Keratinocyte (primary cell): ENCODE measurements at regions not wholly inside any gene's neighbourhood (a gene's known extent, or its start where the extent isn't known, plus 50 kb on each side); places are given as distances from the start of the nearest gene placed in this dataset.
A peak's percentile ranks its signal among the peaks of the same experiment; 100 is the strongest.

Source experiments
- DNase-seq: peaks from one replicate; pipeline ENCODE4 v3.0.0-alpha.2; 2011; ENCODE audit warnings: low read depth, missing footprints, low spot score
- FAIRE-seq: peaks from 2 replicates; lab custom pipeline; 2011; peaks lifted over from hg19 to GRCh38; lab: Jason Lieb, UNC
- H2AFZ ChIP-seq: 2 replicates; pipeline ENCODE4 v1.6.0; 2012; ENCODE audit warnings: low read length, control low read depth, inconsistent platforms; ENCODE audit not compliant: control insufficient read depth
- H3K27ac ChIP-seq: 2 replicates; pipeline ENCODE4 v1.5.1; 2011; ENCODE audit warnings: low read length; ENCODE audit not compliant: control insufficient read depth, insufficient read depth
- H3K27me3 ChIP-seq: 3 replicates; pipeline ENCODE4 v1.6.0; 2011; ENCODE audit warnings: low read length; ENCODE audit not compliant: control insufficient read depth, insufficient read depth; ENCODE audit errors: extremely low read depth
- H3K36me3 ChIP-seq, 2 experiments: 2 replicates in 1 of 2; 3 replicates in 1 of 2; pipeline ENCODE4 v1.5.1; 2011; ENCODE audit warnings: low read length in 2 of 2, mild to moderate bottlenecking in 1 of 2; ENCODE audit not compliant: control insufficient read depth in 2 of 2, insufficient read depth in 2 of 2; ENCODE audit errors: extremely low read depth in 1 of 2
- H3K4me1 ChIP-seq: 3 replicates; pipeline ENCODE4 v1.5.1; 2011; ENCODE audit warnings: low read length; ENCODE audit not compliant: control insufficient read depth, insufficient read depth; ENCODE audit errors: extremely low read depth
- H3K4me2 ChIP-seq: 3 replicates; pipeline ENCODE4 v1.6.0; 2011; ENCODE audit warnings: low read depth, low read length; ENCODE audit not compliant: control insufficient read depth, insufficient read depth; ENCODE audit errors: extremely low read depth
- H3K4me3 ChIP-seq, 3 experiments: fragments of 200-600 bp in 1 of 3; sonication (generic) in 1 of 3; 2 replicates in 2 of 3; 3 replicates in 1 of 3; pipeline ENCODE4 v1.5.1; 2011 to 2016; ENCODE audit warnings: low read length in 3 of 3, mild to moderate bottlenecking in 3 of 3, control low read depth in 2 of 3, inconsistent platforms in 1 of 3, low read depth in 1 of 3, mixed read lengths in 1 of 3, mixed run types in 1 of 3, moderate library complexity in 1 of 3; ENCODE audit not compliant: control insufficient read depth in 2 of 3, insufficient read depth in 2 of 3; ENCODE audit errors: extremely low read depth in 1 of 3
- H3K79me2 ChIP-seq: 2 replicates; pipeline ENCODE4 v1.6.0; 2012; ENCODE audit warnings: low read length; ENCODE audit not compliant: control insufficient read depth, insufficient read depth
- H3K9ac ChIP-seq: 3 replicates; pipeline ENCODE4 v1.6.0; 2011; ENCODE audit warnings: low read length; ENCODE audit not compliant: control insufficient read depth, insufficient read depth; ENCODE audit errors: extremely low read depth
- H3K9me1 ChIP-seq: 3 replicates; pipeline ENCODE4 v1.6.0; 2011; ENCODE audit warnings: low read length; ENCODE audit not compliant: control insufficient read depth, insufficient read depth; ENCODE audit errors: extremely low read depth
- H3K9me3 ChIP-seq: 2 replicates; pipeline ENCODE4 v1.5.1; 2012; ENCODE audit warnings: low read depth, low read length; ENCODE audit not compliant: control insufficient read depth
- H4K20me1 ChIP-seq: 3 replicates; pipeline ENCODE4 v1.6.0; 2011; ENCODE audit warnings: low read length; ENCODE audit not compliant: control insufficient read depth, insufficient read depth; ENCODE audit errors: extremely low read depth
- EZH2 ChIP-seq: IDR thresholded peaks from one replicate; pipeline ENCODE4 v1.6.1; 2012; ENCODE audit warnings: inconsistent platforms, mild to moderate bottlenecking, low read length, moderate library complexity
- dilution Hi-C: fragments of 300-500 bp; cut with MboI; formaldehyde crosslinking; loops from one replicate; pipeline ENCODE4 v1.7.0; 2020; ENCODE audit warnings: low sequenced_read_pairs; ENCODE audit not compliant: extremely low pct_ligation_motif_present
- TF ChIP-seq, protein P1 (sequence below), 3 experiments: IDR thresholded peaks in 1 of 3; conservative IDR thresholded peaks in 1 of 3; optimal IDR thresholded peaks in 1 of 3; 2 replicates in 2 of 3; 3 replicates in 1 of 3; pipeline versions ENCODE3 to v1.5.1; 2011; ENCODE audit warnings: low read length in 3 of 3, mild to moderate bottlenecking in 3 of 3, moderate library complexity in 2 of 3, control low read depth in 1 of 3, inconsistent platforms in 1 of 3; ENCODE audit not compliant: insufficient read depth in 2 of 3; ENCODE audit errors: extremely low read depth in 1 of 3

DNA sequence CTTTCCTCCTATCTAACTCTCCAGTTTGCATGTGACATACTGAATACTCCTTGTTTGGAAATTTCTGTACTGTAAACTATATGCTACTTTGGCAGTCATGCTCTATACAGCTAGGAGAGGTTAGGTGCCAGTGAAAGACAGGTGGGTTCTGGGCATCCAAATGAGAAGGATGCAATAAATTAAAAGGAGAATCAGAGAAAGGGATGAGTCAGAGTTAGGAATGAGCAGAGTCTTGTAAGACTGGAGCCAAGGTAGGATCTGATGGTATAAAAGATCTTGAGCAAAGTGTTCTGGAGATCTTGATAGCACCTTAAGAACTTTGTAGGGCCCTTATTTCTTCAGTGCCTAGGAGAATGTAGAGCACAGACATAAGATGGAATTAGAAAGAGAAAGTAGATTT is 58.7 kb upstream of the STAM2 start:
- Histone ChIP-seq H3K4me2 (no peak overlapping the region), H2AFZ (no peak overlapping the region), H4K20me1 (no peaks in the 10 kb centered on the region), H3K79me2 (no peaks in the 10 kb centered on the region), H3K27ac (no peak overlapping the region), H3K4me1 (peaks cover 4% of the 10 kb centered on the region), H3K36me3 (no peaks in the 10 kb centered on the region), H3K9ac (no peak overlapping the region), H3K4me3 (no peak overlapping the region), H3K9me3 (no peaks in the 10 kb centered on the region), H3K9me1 (no peaks in the 10 kb centered on the region), H3K27me3 (no peaks in the 10 kb centered on the region)
- TF ChIP-seq EZH2: no peak
- TF ChIP-seq, protein P1, sequence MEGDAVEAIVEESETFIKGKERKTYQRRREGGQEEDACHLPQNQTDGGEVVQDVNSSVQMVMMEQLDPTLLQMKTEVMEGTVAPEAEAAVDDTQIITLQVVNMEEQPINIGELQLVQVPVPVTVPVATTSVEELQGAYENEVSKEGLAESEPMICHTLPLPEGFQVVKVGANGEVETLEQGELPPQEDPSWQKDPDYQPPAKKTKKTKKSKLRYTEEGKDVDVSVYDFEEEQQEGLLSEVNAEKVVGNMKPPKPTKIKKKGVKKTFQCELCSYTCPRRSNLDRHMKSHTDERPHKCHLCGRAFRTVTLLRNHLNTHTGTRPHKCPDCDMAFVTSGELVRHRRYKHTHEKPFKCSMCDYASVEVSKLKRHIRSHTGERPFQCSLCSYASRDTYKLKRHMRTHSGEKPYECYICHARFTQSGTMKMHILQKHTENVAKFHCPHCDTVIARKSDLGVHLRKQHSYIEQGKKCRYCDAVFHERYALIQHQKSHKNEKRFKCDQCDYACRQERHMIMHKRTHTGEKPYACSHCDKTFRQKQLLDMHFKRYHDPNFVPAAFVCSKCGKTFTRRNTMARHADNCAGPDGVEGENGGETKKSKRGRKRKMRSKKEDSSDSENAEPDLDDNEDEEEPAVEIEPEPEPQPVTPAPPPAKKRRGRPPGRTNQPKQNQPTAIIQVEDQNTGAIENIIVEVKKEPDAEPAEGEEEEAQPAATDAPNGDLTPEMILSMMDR (optimal IDR thresholded peaks at IDR 0.05 in 1 of 3, IDR thresholded peaks at IDR 0.05 in 1 of 3, conservative IDR thresholded peaks at IDR 0.05 in 1 of 3; ENCODE audit: extremely low read depth in 1 of 3, insufficient read depth in 2 of 3, low read length in 3 of 3): no peak
- dilution Hi-C loops: no loop called here
- DNase-seq (no peak), FAIRE-seq (peak; percentile 77)

GRCh38 chr2:152236191-152236925 is 60.8 kb upstream of the STAM2 start:
- H3K4me1 ChIP-seq: peaks cover 18% of the 10 kb centered on the region
- H3K9me1 ChIP-seq: no peaks in the 10 kb centered on the region
- H3K4me3 ChIP-seq: no peak overlapping the region
- H3K79me2 ChIP-seq: no peaks in the 10 kb centered on the region
- FAIRE-seq (no peak), DNase-seq (no peak)
- H3K27ac ChIP-seq: no peak overlapping the region
- H3K27me3 ChIP-seq: no peaks in the 10 kb centered on the region
- no peak overlapping the region for H2AFZ ChIP-seq
- H3K4me2 ChIP-seq: no peak overlapping the region
- peaks cover 5% of the 10 kb centered on the region for H3K9me3 ChIP-seq
- dilution Hi-C loops: no loop called here
- no peaks in the 10 kb centered on the region for H4K20me1 ChIP-seq
- TF ChIP-seq, protein P1 (optimal IDR thresholded peaks at IDR 0.05 in 1 of 3, IDR thresholded peaks at IDR 0.05 in 1 of 3, conservative IDR thresholded peaks at IDR 0.05 in 1 of 3; ENCODE audit: extremely low read depth in 1 of 3, insufficient read depth in 2 of 3, low read length in 3 of 3): no peak
- no peak for TF ChIP-seq EZH2
- no peak overlapping the region for H3K9ac ChIP-seq
- no peaks in the 10 kb centered on the region for H3K36me3 ChIP-seq
